GM10248 (cell line): ENCODE measurements at regions not wholly inside any gene's neighbourhood (a gene's known extent, or its start where the extent isn't known, plus 50 kb on each side); places are given as distances from the start of the nearest gene placed in this dataset.

ENCODE experiments used
- CTCF ChIA-PET: fragments of 300-600 bp; sonication (Branson Sonifier 250); formaldehyde crosslinking; extraction: SDS; loops from one replicate; lab custom pipeline; 2021; ENCODE audit warnings: antibody characterized with exemption; lab: Yijun Ruan, JAX
- POLR2A ChIA-PET: fragments of 350-650 bp; sonication (Branson Sonifier 250); formaldehyde crosslinking; extraction: SDS; loops from one replicate; lab custom pipeline; 2020; ENCODE audit warnings: antibody characterized with exemption; lab: Yijun Ruan, JAX
- DNase-seq: peaks from one replicate; pipeline ENCODE4 v3.0.0; 2012; ENCODE audit errors: extremely low spot score
- TF ChIP-seq, protein P1 (sequence below): IDR thresholded peaks from 2 replicates; pipeline ENCODE4 v1.5.1; 2012; ENCODE audit warnings: mild to moderate bottlenecking, low read depth; ENCODE audit errors: extremely low read depth, missing control alignments, control extremely low read depth

DNA sequence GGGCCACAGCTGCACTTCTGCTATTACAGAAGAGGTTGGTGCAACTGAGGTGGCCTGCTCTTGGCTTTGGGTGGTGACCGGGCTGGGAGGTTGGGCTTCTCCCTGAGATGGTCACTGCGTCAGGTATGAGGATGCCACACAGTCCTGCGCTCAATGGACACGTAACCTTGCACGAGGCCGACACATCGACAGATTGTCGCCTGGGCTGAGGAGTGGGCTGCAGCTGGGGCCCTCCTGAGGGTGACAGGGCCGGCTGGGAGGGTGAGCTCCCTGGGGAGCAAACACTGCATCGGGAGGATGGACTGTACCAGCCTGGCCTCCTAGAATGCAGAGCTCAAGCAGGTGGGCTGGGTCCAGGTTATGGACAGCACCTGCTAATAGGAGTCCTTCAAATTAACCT lies 261.1 kb upstream of the ADAMTS16 start:
- TF ChIP-seq, protein P1, sequence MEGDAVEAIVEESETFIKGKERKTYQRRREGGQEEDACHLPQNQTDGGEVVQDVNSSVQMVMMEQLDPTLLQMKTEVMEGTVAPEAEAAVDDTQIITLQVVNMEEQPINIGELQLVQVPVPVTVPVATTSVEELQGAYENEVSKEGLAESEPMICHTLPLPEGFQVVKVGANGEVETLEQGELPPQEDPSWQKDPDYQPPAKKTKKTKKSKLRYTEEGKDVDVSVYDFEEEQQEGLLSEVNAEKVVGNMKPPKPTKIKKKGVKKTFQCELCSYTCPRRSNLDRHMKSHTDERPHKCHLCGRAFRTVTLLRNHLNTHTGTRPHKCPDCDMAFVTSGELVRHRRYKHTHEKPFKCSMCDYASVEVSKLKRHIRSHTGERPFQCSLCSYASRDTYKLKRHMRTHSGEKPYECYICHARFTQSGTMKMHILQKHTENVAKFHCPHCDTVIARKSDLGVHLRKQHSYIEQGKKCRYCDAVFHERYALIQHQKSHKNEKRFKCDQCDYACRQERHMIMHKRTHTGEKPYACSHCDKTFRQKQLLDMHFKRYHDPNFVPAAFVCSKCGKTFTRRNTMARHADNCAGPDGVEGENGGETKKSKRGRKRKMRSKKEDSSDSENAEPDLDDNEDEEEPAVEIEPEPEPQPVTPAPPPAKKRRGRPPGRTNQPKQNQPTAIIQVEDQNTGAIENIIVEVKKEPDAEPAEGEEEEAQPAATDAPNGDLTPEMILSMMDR, result no peak
- no peak for DNase-seq
- ChIA-PET CTCF (interaction anchor here (0.6 to 3.5 kb wide), 18 partner anchors 8 to 587 kb away, joined by 3 to 23 read pairs (median 5); partner anchors contain the start of gene ICE1), POLR2A (no interaction called here)

DNA sequence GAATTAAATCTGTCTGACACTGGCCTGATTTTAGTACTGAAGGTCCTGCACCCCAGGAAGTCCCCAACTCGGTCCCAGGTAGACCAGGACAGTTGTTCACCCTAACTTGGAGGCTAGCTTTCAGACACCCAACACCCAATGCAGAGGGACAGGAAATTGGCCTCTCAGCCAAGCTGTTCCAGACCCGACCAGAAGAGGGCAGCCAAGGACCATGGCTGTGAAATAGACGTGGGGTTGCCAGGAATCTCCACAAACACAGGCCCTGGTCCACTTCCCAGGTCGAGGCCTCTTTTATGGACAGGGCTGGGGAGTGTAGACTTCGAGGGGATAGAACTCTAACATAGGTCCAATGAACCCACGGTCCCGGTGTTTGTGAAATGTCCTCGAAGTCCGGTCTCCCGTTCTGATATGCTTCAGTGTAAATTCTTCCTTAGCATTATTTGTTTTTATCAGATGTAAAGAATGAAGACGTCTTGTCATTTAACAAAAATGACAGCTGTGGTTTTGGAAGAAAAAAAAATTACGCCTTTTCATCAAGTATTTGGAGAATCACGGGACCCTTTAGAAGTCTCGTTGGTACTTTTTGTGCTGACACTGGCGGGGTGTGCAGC lies 260.3 kb upstream of the ADAMTS16 start:
- POLR2A ChIA-PET, result no interaction called here
- TF ChIP-seq, protein P1, result peak; percentile 98
- CTCF ChIA-PET, result interaction anchor here (0.6 to 3.5 kb wide), 23 partner anchors 9 to 587 kb away, joined by 3 to 23 read pairs (median 4); partner anchors contain the start of gene ICE1
- DNase-seq, result peak; percentile 78

DNA sequence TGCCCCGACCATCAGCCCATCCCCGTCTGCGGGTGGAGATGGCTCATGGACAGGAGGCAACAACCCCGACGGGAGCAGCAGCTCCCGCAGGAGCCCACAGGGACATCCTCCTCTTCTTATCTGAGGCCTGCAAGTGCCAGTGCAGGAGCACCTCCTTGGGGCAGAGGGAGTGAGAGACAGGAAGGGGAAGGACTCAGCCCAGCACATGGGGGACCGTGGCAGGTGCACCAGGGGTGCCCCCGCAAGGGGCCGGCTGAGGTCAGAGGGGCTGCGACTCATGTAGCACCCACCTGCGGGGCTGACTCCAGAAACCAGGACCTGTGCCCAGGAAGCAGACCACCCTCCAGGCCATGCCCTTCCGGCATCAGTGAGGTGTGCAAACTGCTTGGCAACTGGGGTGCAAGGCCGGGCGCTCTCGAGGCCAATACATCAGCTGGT lies 259.8 kb upstream of the ADAMTS16 start:
- POLR2A ChIA-PET, result no interaction called here
- TF ChIP-seq, protein P1, result no peak
- no peak for DNase-seq
- CTCF ChIA-PET, result interaction anchor here (0.7 to 3.5 kb wide), 14 partner anchors 9 to 538 kb away, joined by 3 to 23 read pairs (median 5); no protein-coding TSS in a partner anchor

DNA sequence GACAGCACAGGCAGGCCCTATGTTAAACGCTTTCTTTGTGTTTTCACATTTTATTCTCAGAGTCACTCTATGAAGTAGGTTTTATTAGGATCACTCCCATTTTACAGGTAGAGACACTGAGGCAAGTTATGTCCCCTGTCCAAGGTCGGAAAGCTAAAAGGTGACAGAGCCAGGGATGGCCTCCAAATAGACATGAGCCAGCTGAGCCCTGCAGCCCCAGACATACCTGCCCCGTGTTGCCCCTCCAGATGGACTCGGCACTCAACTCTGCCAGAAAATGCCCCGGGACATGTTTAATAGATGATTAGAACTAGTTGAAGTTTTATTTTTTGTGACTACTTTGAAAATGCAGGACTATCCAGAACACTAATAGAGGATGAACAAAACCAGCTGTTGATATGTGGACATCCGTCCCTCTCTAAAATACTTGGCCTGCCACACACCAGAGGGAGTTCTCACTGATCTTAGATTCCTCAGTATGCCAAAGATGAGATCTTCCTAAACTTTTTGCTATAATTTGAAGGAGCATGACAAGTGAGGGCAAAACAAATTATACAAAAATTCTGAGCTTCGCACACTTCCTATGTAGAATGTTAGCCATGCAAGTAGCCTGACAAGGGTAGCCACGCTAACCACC lies 258.6 kb upstream of the ADAMTS16 start:
- TF ChIP-seq, protein P1, result no peak
- DNase-seq, result no peak
- ChIA-PET CTCF (interaction anchor here (1.1 to 3.4 kb wide), 6 partner anchors 10 to 537 kb away, joined by 3 to 23 read pairs (median 4); no protein-coding TSS in a partner anchor), POLR2A (no interaction called here)

DNA sequence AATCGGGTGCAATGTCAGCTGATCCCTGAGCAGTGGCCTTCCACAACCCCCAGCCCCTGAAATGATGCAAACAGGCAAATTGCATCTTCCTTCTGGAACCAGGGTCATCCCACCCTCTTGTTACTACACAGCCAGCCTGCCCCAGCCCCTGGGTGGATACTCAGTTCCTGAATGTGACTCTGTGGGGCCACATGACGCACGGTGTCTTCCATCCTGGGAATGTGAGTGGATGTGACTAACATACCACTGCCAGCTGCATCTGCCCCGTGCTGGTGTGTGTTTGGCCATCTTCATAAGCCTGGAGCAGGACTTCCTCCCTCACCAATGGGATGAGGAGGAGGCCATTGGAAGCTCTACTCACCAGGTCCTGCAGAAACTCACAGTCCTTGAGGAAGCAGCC lies 257.9 kb upstream of the ADAMTS16 start:
- ChIA-PET CTCF (interaction anchor here (1.3 to 3.4 kb wide), 4 partner anchors 11 to 536 kb away, joined by 3 to 23 read pairs (median 6); no protein-coding TSS in a partner anchor), POLR2A (no interaction called here)
- TF ChIP-seq, protein P1, result no peak

DNA sequence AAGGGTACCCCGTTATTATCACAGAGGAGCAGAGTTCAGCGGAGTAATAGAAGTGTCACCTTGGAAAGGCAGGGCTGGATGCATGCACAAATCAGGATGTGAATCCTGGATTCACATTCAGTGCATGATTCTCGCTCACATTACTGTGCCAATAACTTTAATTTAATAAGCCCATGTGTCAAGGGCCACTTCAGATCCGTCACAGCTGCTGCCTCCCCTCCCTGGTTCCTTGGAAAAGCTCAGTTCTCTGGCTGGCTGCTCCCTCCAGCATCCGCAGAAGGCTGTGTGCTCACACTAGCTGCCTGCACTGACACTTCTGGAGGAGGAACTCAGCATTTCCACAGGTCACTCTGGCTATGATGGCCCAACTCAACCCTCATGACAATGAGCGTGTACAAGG lies 256.8 kb upstream of the ADAMTS16 start:
- TF ChIP-seq, protein P1, result no peak
- DNase-seq, result no peak
- ChIA-PET CTCF (no interaction called here), POLR2A (no interaction called here)

More for the DNA sequence above, 257.9 kb upstream of the ADAMTS16 start:
- no peak for DNase-seq
